CD4-positive, alpha-beta T cell (primary cell): ENCODE measurements at regions not wholly inside any gene's neighbourhood (a gene's known extent, or its start where the extent isn't known, plus 50 kb on each side); places are given as distances from the start of the nearest gene placed in this dataset.
"Not testable (repeated sequence)": the region's sequence is repeated elsewhere in the genome, so short reads cannot be mapped to it uniquely, and the experiment has no call there.

ENCODE experiments used
- ATAC-seq: fragments of 200-7000 bp; cut with Tn5 transposase; one replicate; pipeline ENCODE4 v1.10.0; 2022; ENCODE audit warnings: mild to moderate bottlenecking; ENCODE audit not compliant: poor library complexity
- CTCF ChIA-PET: fragments of 350-600 bp; sonication (Branson Sonifier 250); formaldehyde crosslinking; loops from one replicate; lab custom pipeline; 2021; ENCODE audit warnings: antibody characterized with exemption, inconsistent platforms; lab: Charles Lee
- POLR2A ChIA-PET: fragments of 350-600 bp; sonication (Branson Sonifier 250); formaldehyde crosslinking; loops from one replicate; lab custom pipeline; 2021; ENCODE audit warnings: antibody characterized with exemption, inconsistent platforms; lab: Charles Lee
- DNase-seq, 14 experiments: peaks; one replicate each; pipeline ENCODE4 v3.0.0-alpha.2; 2013 to 2020; ENCODE audit warnings: mixed read lengths in 2 of 14
- H3K27ac ChIP-seq, 2 donors: one replicate each; pipeline versions ENCODE4 v1.5.1 to v1.7.0; 2013; ENCODE audit warnings: low read length in 2 of 2, low read depth in 1 of 2, mild to moderate bottlenecking in 1 of 2
- H3K27me3 ChIP-seq, 2 experiments: 1 replicate in 1 of 2; 2 replicates in 1 of 2; pipeline versions ENCODE4 v1.6.1 to v1.7.0; 2013; ENCODE audit warnings: low read length in 2 of 2, control low read depth in 1 of 2, mild to moderate bottlenecking in 1 of 2, moderate library complexity in 1 of 2; ENCODE audit not compliant: insufficient read depth in 2 of 2, control insufficient read depth in 1 of 2
- H3K36me3 ChIP-seq: one replicate; pipeline ENCODE4 v1.6.1; 2013; ENCODE audit warnings: low read length, control low read depth; ENCODE audit not compliant: insufficient read depth
- H3K4me1 ChIP-seq: one replicate; pipeline ENCODE4 v1.6.1; 2013; ENCODE audit warnings: low read length, control low read depth; ENCODE audit not compliant: insufficient read depth
- H3K4me3 ChIP-seq: one replicate; pipeline ENCODE4 v1.5.1; 2013; ENCODE audit warnings: mild to moderate bottlenecking, low read length, moderate library complexity
- H3K9me3 ChIP-seq, 2 experiments: 1 replicate in 1 of 2; 2 replicates in 1 of 2; pipeline versions ENCODE4 v1.6.1 to v1.7.0; 2013; ENCODE audit warnings: low read length in 2 of 2, mild to moderate bottlenecking in 2 of 2, control low read depth in 1 of 2, moderate library complexity in 1 of 2; ENCODE audit not compliant: control insufficient read depth in 1 of 2, insufficient read depth in 1 of 2
- H3K27ac Mint-ChIP-seq: one replicate; pipeline ENCODE4 v1.8.0; 2020; ENCODE audit warnings: mixed read lengths
- H3K27me3 Mint-ChIP-seq: one replicate; pipeline ENCODE4 v1.8.0; 2021; ENCODE audit warnings: mixed read lengths
- H3K36me3 Mint-ChIP-seq: one replicate; pipeline ENCODE4 v1.8.0; 2021; ENCODE audit warnings: low read depth, mixed read lengths
- H3K4me1 Mint-ChIP-seq: one replicate; pipeline ENCODE4 v1.8.0; 2021; ENCODE audit warnings: low read depth, mixed read lengths
- H3K4me3 Mint-ChIP-seq: one replicate; pipeline ENCODE4 v1.8.0; 2020; ENCODE audit warnings: mild to moderate bottlenecking, mixed read lengths
- H3K9me3 Mint-ChIP-seq: one replicate; pipeline ENCODE4 v1.8.0; 2020; ENCODE audit warnings: mixed read lengths
- intact Hi-C, 2 experiments: fragments of 100-400 bp; cut with DNase I in 1 of 2; cut with micrococcal nuclease in 1 of 2; formaldehyde crosslinking; loops; one replicate each; pipeline versions ENCODE4 v1.15.1 to v1.9.0; 2023 to 2025; cut with DNase I, micrococcal nuclease
- TF ChIP-seq, protein P1 (sequence below): fragments of 200-600 bp; IDR thresholded peaks from one replicate; pipeline ENCODE4 v1.8.0; 2022; ENCODE audit warnings: antibody characterized with exemption, mild to moderate bottlenecking

DNA sequence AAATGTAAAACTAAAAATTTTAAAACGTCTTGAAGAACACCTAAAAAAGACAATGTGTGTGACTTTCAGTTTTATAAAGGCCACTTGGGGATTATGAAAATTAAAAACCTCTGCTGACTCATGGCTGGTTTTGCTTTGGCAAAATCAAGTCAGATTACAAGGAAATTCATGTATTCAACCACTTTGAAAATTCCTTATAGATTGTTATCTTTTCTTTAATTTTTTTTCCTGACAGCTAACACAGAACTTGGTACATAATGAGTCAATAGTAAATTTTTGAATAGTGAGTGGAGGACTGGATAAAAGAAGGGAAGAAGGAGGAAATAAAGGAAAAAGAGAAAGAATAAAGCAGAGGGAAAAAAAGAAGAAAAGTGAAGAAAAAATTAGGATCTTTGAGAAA lies 1774.7 kb upstream of the ACO1 start:
- Mint-ChIP-seq H3K4me3 (no peak overlapping the region), H3K27me3 (no peaks in the 10 kb centered on the region), H3K4me1 (no peaks in the 10 kb centered on the region), H3K36me3 (no peaks in the 10 kb centered on the region), H3K9me3 (no peaks in the 10 kb centered on the region), H3K27ac (no peak overlapping the region)
- no peak overlapping the region for H3K27ac ChIP-seq
- ChIA-PET CTCF (no interaction called here), POLR2A (no interaction called here)
- ATAC-seq (no peak), DNase-seq (no peak)
- peaks cover 0 to 5% of the 10 kb centered on the region in 2 experiments for H3K9me3 ChIP-seq
- no peaks in the 10 kb centered on the region for H3K36me3 ChIP-seq
- TF ChIP-seq, protein P1, sequence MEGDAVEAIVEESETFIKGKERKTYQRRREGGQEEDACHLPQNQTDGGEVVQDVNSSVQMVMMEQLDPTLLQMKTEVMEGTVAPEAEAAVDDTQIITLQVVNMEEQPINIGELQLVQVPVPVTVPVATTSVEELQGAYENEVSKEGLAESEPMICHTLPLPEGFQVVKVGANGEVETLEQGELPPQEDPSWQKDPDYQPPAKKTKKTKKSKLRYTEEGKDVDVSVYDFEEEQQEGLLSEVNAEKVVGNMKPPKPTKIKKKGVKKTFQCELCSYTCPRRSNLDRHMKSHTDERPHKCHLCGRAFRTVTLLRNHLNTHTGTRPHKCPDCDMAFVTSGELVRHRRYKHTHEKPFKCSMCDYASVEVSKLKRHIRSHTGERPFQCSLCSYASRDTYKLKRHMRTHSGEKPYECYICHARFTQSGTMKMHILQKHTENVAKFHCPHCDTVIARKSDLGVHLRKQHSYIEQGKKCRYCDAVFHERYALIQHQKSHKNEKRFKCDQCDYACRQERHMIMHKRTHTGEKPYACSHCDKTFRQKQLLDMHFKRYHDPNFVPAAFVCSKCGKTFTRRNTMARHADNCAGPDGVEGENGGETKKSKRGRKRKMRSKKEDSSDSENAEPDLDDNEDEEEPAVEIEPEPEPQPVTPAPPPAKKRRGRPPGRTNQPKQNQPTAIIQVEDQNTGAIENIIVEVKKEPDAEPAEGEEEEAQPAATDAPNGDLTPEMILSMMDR: no peak
- no peaks in the 10 kb centered on the region for H3K27me3 ChIP-seq
- H3K4me1 ChIP-seq: no peaks in the 10 kb centered on the region
- intact Hi-C loops: no loop called here
- no peak overlapping the region for H3K4me3 ChIP-seq

DNA sequence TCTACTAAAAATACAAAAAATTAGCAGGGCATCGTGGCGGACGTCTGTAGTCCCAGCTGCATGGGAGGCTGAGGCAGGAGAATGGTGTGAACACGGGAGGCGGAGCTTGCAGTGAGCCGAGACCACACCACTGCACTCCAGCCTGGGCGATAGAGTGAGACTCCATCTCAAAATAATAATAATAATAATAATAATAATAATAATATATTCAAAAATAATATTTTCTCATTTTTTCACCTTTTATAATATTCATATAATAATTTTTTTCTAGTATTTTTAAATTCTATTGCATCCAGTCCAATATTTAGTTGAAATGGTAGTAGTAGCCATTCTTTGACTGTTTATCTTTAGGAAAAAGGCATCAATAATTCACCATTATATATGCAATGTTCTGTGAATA lies 1767.7 kb upstream of the ACO1 start:
- DNase-seq, H3K4me3 Mint-ChIP-seq, H3K36me3 Mint-ChIP-seq, H3K27me3 ChIP-seq, H3K4me1 ChIP-seq, H3K9me3 ChIP-seq, H3K27ac Mint-ChIP-seq, ATAC-seq, H3K9me3 Mint-ChIP-seq, CTCF ChIA-PET, H3K27ac ChIP-seq, H3K4me3 ChIP-seq, H3K36me3 ChIP-seq, H3K4me1 Mint-ChIP-seq, H3K27me3 Mint-ChIP-seq, intact Hi-C loops, POLR2A ChIA-PET: not testable (repeated sequence)

DNA sequence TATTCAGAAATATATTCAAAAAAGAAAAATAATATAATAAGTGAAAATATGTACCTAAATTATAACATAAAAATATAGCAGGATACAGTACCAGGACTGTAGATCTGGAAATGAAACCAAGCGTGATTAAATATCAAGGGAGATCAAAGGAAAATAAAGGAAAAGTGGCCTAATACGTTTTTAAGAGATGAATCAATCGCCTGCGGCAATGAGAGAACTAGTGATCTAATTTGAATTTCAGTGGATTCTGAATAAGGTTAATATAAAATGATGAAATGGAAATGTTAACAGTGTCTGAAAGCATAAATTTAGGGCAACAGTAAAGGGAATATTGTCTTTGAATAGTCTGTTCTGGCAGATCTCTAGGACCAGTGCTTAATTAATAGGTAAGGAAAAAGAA lies 1761.9 kb upstream of the ACO1 start:
- H3K9me3 Mint-ChIP-seq: no peaks in the 10 kb centered on the region
- no peaks in the 10 kb centered on the region for H3K27me3 ChIP-seq
- no peaks in the 10 kb centered on the region for H3K4me1 Mint-ChIP-seq
- no peaks in the 10 kb centered on the region for H3K27me3 Mint-ChIP-seq
- DNase-seq (no peak), ATAC-seq (no peak)
- ChIA-PET POLR2A (no interaction called here), CTCF (no interaction called here)
- H3K27ac ChIP-seq: no peak overlapping the region
- H3K36me3 Mint-ChIP-seq: no peaks in the 10 kb centered on the region
- no peaks in the 10 kb centered on the region for H3K4me1 ChIP-seq
- TF ChIP-seq, protein P1: no peak
- intact Hi-C loops: no loop called here
- no peak overlapping the region for H3K4me3 ChIP-seq
- H3K27ac Mint-ChIP-seq: no peak overlapping the region
- no peaks in the 10 kb centered on the region for H3K9me3 ChIP-seq
- no peaks in the 10 kb centered on the region for H3K36me3 ChIP-seq
- H3K4me3 Mint-ChIP-seq: no peak overlapping the region

DNA sequence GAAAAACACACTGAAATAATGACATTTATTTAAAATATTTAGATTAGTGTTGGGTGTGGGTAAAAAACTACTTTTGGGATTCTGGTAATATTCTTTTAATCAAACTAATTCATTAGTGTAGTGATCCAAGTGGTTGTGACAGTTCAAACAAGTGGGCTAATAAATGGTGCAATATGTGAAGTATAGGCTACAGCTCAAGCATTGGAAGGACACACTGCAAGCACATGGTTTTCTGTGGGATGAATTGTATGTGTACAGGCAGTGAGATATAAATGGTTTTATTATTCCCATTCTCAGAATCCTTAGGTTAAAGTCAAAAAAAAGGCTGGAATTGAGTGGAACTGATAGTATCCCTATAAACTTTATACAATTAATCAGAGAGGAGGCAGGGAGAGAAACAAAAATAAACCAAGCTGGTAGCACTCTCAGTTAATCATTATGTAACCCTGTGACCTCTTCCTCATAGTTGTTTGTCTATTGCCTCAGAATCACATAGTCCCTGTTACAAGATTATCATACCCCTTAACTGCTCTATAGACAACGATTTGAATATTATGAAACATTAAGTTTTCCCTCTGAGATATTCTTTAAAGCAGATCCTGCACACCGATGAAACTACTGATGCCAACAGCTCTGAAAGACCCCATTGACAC lies 1755.4 kb upstream of the ACO1 start:
- no peak overlapping the region for H3K4me3 ChIP-seq
- H3K4me1 ChIP-seq: no peaks in the 10 kb centered on the region
- Mint-ChIP-seq H3K27me3 (no peaks in the 10 kb centered on the region), H3K27ac (no peak overlapping the region), H3K36me3 (no peaks in the 10 kb centered on the region), H3K4me3 (no peak overlapping the region), H3K9me3 (no peaks in the 10 kb centered on the region), H3K4me1 (no peaks in the 10 kb centered on the region)
- no peaks in the 10 kb centered on the region for H3K27me3 ChIP-seq
- POLR2A ChIA-PET: no interaction called here
- ATAC-seq (no peak), DNase-seq (no peak)
- H3K9me3 ChIP-seq: no peaks in the 10 kb centered on the region
- CTCF ChIA-PET: no interaction called here
- no peaks in the 10 kb centered on the region for H3K36me3 ChIP-seq
- intact Hi-C loops: no loop called here
- TF ChIP-seq, protein P1: no peak
- no peak overlapping the region for H3K27ac ChIP-seq
